HepG2 (cell line): ENCODE measurements at regions not wholly inside any gene's neighbourhood (a gene's known extent, or its start where the extent isn't known, plus 50 kb on each side); places are given as distances from the start of the nearest gene placed in this dataset.

ENCODE experiments used
- ARID2 ChIP-seq: sonication (generic); formaldehyde crosslinking; IDR thresholded peaks from 2 replicates; pipeline ENCODE4 v1.8.1; 2022; ENCODE audit warnings: mild to moderate bottlenecking, missing genetic modification reagents, borderline replicate concordance
- EZH2 ChIP-seq: conservative IDR thresholded peaks from 2 replicates; pipeline ENCODE4 v1.6.1; 2012; ENCODE audit warnings: mild to moderate bottlenecking, low read depth, low read length, moderate library complexity
- FOXJ3 ChIP-seq: sonication (generic); formaldehyde crosslinking; IDR thresholded peaks from 2 replicates; pipeline ENCODE4 v1.4.0; 2020; ENCODE audit warnings: missing genetic modification reagents, mild to moderate bottlenecking, borderline replicate concordance
- FOXP4 ChIP-seq: sonication (generic); formaldehyde crosslinking; IDR thresholded peaks from 2 replicates; pipeline ENCODE4 v1.4.0; 2020; ENCODE audit warnings: missing genetic modification reagents
- MEIS1 ChIP-seq: sonication (generic); formaldehyde crosslinking; IDR thresholded peaks from 2 replicates; pipeline ENCODE4 v1.9.0; 2021; ENCODE audit warnings: mild to moderate bottlenecking, missing genetic modification reagents, moderate library complexity, borderline replicate concordance
- SIN3B ChIP-seq: fragments of 150-350 bp; IDR thresholded peaks from 2 replicates; pipeline ENCODE4 v1.6.1; 2014; ENCODE audit warnings: low read length
- ZNF543 ChIP-seq: sonication (generic); formaldehyde crosslinking; IDR thresholded peaks from 2 replicates; pipeline ENCODE4 v1.4.0; 2020; ENCODE audit warnings: mild to moderate bottlenecking, missing genetic modification reagents
- ZNF629 ChIP-seq: sonication (generic); formaldehyde crosslinking; conservative IDR thresholded peaks from 2 replicates; pipeline ENCODE4 v1.5.0; 2020; ENCODE audit warnings: missing genetic modification reagents
- TF ChIP-seq, protein P1 (sequence below): sonication (generic); formaldehyde crosslinking; IDR thresholded peaks from 2 replicates; pipeline ENCODE4 v1.5.0; 2020; ENCODE audit warnings: mild to moderate bottlenecking, missing genetic modification reagents, moderate library complexity
- TF ChIP-seq, protein P2 (sequence below): sonication (generic); formaldehyde crosslinking; IDR thresholded peaks from 2 replicates; pipeline ENCODE4 v1.5.0; 2020; ENCODE audit warnings: mild to moderate bottlenecking, low read depth, missing genetic modification reagents, borderline replicate concordance

DNA sequence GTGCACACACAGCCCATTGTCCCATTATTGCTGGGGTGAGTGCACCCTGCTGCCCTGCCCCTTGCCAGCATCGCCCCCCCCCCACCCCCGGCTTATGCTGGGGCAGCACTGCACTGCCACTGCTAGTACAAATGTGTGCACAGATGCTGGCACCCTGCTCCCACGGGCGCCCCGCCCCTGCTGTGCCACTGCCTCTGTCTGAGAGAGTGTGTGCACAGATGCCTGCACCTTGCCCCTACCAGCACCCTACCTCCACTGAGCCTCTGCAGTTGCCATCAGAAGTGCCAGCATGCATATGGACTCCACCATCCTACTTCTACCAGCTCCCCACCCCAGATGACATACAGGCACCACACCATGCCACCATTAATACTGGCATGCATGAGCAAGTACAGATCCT, 454.6 kb upstream of the KHDRBS2 start:
- TF ChIP-seq EZH2 (no peak), ZNF543 (CRISPR knock-in tag) (no peak), MEIS1 (CRISPR knock-in tag) (no peak), ZNF629 (CRISPR knock-in tag) (no peak), ARID2 (CRISPR knock-in tag) (no peak), SIN3B (no peak), FOXJ3 (CRISPR knock-in tag) (no peak), FOXP4 (CRISPR knock-in tag) (no peak)
- TF ChIP-seq, protein P1, sequence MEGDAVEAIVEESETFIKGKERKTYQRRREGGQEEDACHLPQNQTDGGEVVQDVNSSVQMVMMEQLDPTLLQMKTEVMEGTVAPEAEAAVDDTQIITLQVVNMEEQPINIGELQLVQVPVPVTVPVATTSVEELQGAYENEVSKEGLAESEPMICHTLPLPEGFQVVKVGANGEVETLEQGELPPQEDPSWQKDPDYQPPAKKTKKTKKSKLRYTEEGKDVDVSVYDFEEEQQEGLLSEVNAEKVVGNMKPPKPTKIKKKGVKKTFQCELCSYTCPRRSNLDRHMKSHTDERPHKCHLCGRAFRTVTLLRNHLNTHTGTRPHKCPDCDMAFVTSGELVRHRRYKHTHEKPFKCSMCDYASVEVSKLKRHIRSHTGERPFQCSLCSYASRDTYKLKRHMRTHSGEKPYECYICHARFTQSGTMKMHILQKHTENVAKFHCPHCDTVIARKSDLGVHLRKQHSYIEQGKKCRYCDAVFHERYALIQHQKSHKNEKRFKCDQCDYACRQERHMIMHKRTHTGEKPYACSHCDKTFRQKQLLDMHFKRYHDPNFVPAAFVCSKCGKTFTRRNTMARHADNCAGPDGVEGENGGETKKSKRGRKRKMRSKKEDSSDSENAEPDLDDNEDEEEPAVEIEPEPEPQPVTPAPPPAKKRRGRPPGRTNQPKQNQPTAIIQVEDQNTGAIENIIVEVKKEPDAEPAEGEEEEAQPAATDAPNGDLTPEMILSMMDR (CRISPR knock-in tag) = no peak
- TF ChIP-seq, protein P2, sequence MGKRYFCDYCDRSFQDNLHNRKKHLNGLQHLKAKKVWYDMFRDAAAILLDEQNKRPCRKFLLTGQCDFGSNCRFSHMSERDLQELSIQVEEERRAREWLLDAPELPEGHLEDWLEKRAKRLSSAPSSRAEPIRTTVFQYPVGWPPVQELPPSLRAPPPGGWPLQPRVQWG (CRISPR knock-in tag) = no peak
